Esophagus squamous epithelium (tissue), 4 donors: ENCODE measurements at regions not wholly inside any gene's neighbourhood (a gene's known extent, or its start where the extent isn't known, plus 50 kb on each side); places are given as distances from the start of the nearest gene placed in this dataset.

Experiments used
- POLR2A ChIP-seq, 4 donors: fragments of 450-650 bp; IDR thresholded peaks; one replicate each; pipeline ENCODE4 v1.6.1; 2017; ENCODE audit warnings: antibody characterized with exemption in 4 of 4, mild to moderate bottlenecking in 4 of 4, moderate library complexity in 3 of 4
- TF ChIP-seq, protein P1 (sequence below), 6 experiments: fragments of 450-650 bp in 4 of 6; fragments of 200-600 bp in 2 of 6; sonication (generic) in 2 of 6; IDR thresholded peaks; one replicate each; pipeline ENCODE4 v1.5.1; 2016 to 2019; ENCODE audit warnings: antibody characterized with exemption in 6 of 6, mild to moderate bottlenecking in 4 of 6, moderate library complexity in 4 of 6

DNA sequence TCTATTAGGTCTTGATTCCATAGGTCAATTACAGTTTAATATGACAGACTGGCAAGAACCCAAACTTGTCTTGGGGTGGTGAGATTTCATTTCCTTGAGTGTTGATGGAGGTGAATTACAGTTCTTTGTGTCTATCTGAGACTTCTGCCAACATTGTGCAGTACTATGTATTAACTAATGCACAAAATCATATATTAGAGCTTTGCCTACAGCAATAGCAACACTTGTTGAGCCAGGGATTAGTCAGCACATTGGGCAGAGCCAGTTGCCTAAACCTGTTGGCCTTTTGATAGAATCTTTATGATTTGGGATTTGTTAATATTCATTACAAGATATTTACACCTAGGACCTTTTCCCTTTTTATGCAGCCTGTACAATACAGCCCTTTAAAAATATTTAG is 135.3 kb upstream of the CENPW start:
- TF ChIP-seq, protein P1, sequence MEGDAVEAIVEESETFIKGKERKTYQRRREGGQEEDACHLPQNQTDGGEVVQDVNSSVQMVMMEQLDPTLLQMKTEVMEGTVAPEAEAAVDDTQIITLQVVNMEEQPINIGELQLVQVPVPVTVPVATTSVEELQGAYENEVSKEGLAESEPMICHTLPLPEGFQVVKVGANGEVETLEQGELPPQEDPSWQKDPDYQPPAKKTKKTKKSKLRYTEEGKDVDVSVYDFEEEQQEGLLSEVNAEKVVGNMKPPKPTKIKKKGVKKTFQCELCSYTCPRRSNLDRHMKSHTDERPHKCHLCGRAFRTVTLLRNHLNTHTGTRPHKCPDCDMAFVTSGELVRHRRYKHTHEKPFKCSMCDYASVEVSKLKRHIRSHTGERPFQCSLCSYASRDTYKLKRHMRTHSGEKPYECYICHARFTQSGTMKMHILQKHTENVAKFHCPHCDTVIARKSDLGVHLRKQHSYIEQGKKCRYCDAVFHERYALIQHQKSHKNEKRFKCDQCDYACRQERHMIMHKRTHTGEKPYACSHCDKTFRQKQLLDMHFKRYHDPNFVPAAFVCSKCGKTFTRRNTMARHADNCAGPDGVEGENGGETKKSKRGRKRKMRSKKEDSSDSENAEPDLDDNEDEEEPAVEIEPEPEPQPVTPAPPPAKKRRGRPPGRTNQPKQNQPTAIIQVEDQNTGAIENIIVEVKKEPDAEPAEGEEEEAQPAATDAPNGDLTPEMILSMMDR (IDR thresholded peaks at IDR 0.05) = no peak
- TF ChIP-seq POLR2A (IDR thresholded peaks at IDR 0.05) = no peak
